Skin of body (tissue), 1 donor: ENCODE measurements at regions not wholly inside any gene's neighbourhood (a gene's known extent, or its start where the extent isn't known, plus 50 kb on each side); places are given as distances from the start of the nearest gene placed in this dataset.

Experiments
- DNase-seq: peaks from one replicate; lab custom pipeline; 2025; lab: John Stamatoyannopoulos, UW

DNA sequence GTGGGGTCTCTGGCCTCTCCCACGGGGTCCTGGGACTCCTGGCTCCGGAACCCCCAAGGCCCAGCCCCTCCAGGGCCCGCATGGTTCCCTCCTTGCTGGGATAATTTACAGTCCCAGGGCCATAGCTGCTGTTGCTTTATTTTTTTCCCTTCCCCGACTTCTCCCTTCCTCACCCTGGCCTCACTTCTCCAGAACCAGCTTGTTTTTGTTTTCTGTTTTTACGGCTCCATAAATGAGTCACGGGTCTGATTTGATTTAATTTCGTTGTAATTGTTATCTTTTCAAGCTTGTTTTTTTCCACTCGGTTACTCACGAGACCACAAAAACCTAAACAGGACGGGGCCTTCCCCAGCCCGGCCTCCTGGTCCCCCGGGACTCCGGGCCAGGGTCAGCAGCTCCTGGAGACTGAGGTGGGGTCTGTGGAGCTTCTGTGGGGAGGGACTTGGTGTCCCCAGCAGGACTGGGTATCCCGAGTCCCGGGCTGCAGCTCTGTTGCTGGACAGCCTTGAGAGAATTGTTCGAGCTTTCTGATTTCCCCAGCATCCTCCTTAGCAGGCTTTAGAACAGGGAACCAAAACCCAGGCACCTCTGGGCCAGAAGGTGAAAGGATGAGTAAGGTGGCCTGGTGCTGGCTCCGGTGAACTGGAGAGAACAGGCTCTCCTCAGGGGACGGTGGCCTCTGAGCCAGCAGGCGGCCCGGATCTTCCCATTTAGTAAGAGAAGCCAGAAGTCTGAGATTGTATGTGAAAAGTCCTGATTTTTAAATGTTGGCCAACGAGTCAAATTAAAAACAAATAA is 94.9 kb downstream of the CEBPB start:
- peak; percentile 47 for DNase-seq

DNA sequence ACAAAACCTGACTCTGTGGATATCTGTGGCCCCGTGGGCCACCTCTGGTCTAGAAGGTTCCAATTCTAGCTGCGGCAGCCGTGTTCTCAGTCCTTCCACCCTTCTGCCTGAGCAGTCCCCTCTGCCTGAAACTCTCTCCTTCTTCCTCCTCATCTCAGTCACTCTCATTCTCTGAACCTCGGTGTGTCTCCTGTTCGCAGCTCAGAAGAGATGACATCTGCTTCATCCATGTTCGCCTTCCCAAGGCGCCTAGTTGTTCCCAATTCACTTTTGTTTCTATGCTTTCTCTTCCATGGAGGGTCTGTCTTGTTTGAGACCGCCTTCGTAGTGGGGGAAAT is 95.5 kb downstream of the CEBPB start:
- no peak for DNase-seq

DNA sequence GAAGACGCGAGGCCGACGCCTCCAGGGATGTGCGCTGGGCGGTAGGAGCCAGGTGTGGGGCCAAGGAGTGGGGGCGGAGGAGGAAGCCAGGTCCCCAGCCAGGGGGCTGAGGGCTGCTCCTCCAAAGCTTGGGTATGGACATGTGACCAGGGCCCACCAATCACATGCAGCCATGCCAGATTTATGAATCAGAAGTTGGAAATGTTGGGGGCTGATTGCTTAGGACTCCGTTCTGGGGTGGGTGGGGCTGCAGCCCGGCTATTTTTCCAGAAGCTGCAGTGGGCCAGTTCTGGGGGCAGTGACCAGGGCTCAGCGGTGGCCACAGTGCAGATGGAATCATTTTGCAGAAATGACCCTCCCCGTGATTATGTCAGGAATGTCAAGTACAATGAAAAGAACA is 96.0 kb downstream of the CEBPB start:
- peak; percentile 58 for DNase-seq

DNA sequence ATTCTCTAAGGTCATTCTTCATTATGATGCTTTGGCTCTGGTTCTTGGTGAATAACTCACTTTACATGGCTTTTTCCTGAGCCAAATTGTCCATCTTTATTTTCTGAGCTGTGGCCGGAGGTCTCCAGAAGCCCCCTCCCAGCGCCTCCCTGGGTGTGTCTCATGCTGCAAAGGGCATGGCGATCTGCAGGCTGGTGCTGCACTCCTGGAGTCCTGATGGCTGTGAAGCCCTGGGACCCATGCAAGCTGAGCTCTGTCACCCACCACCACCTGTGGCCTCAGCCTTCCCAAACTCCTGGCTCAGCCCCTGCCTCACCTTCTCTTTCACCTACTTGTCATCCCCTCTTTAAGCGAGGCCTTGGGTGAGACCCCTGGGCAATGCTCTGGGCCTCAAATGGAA is 96.9 kb downstream of the CEBPB start:
- DNase-seq, result no peak

DNA sequence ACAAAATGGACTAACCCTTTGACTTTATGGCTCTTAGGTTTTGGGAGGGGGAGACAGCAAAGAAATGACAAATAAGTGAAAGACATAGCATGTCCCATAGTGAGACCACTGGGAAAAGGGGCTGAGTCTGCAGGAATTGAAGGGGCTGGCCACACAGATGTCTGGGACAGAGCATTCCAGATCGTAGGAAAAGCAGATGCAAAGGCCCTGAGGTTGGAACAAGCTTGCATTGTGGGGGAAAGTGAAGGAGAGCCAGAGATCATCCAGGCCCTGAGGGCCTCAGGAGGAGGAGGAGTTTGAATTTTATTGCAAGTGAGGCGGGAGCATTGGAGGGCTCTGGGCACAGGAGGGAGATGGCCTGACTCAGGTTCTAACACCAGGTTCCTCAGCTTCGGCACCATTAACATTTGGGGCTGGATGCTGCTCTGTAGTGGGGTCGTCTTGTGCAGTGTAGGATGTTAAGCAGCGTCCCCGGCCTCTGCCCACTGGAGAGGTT is 97.5 kb downstream of the CEBPB start:
- DNase-seq, result no peak

DNA sequence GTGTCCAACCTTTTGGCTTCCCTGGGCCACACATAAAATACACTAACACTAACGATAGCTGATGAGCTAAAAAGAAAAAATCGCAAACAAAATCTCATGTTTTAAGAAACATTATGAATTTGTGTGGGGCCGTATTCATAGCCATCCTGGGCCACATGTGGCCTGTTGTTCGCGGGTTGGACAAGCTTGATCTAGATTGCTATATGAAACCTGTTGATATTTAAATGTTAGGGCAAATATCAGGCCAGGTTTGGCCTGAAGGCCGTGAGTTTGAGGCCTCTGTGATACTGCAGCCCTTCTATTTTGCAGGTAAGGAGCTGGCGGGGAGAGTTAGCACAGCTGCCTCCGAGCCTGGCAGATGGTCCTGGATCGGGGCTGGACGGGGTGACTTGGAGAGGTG is 99.0 kb downstream of the CEBPB start:
- no peak for DNase-seq

DNA sequence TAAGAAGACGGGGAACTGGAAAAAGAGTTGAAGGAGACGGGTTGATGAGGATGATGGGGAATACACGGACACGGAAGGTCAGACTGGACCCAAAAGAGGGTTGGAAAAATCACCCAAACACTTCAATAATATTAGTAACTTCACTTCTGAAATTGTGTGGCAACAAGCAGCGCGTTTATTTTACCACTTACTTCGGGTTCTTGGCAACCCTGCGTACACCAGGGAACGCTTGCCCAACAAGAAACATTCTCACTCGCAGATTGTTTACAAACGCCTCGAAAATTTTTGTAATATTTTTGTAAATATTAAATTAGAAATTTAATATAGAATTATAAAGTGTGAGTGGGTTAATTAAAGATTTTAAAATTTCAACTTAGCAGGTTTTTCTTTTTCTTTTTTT is 99.5 kb downstream of the CEBPB start:
- no peak for DNase-seq

DNA sequence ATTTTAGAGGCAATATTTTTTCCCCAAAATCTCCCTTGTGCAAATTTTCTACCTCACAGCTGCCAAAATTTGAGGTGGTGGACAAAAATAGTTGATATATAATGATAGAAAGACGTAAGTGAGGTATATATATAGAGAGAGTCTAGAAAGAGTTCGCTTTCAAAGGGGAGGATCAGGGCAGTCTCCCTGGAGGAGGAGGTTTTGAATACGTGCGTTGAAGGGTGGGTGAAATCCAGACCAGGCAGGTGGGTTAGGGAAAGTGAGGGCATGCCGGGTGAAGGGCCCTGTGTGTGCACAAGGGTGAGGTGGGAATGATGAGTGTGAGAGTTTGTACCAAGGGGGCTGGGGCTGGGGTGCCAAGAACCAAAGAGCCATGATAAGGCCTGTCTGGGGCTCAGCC is 100.2 kb downstream of the CEBPB start:
- no peak for DNase-seq

DNA sequence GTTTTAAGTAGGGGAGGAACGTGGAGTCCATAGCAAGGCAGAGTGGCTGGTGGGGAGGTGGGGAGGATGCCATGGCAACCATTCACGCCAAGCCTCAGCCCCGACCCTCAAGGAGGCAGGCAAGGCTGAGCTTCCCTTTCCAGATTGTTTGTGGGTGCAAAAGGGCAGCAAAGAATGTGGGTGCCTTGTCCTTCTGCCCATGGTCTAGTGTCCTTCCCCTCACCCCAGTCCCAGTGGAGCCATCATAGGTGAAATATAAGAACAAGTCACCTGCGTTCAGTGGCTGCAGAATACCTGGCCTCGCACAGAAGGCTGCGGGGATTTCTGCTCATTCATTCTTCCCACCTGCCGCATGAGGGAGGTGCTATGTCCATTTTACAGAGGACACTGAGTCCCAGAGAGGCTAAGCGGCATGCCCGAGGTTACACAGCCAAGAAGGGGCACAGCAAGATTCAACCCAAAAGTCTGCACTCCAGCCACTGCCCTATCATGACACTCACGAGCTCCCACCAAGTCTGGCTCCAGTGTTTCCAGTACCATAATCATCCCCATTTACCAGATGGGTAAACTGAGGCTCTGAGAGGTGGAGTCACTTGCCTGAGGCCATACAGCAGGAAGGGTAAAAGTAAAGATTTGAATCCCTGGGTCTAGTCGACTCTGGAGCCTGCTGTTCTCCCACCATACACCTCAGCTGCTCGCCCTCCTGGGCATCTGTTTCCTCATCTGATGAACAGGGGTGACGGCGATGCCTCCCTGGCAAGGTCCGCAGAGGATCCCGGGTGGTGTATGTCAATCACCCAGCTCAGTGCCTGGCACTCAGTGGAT is 100.8 kb downstream of the CEBPB start:
- DNase-seq, result no peak

DNA sequence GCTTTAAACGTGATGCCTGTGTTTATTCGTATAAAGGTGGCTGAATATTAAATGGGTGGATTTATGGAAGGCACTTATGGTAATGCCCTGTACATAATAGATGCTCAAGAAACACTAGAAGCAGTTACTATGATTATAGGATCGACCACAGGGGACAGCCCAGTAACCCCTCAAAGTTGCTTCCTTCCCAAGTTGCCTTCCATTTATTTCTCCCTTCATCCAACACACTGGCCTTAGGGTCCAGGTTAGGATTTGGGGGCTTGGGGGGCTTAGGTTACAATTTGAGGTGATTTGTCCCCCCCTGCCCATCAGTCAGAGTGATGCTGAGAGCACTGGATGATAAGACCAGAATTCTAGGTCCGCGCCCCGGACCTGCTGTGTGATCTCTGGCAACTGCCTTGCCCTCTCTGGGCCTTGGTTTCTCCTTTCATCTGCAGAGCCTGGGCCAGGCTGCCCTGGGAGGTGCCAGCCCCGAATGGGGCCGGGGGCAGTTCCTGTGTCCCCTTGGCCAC is 101.5 kb downstream of the CEBPB start:
- no peak for DNase-seq

DNA sequence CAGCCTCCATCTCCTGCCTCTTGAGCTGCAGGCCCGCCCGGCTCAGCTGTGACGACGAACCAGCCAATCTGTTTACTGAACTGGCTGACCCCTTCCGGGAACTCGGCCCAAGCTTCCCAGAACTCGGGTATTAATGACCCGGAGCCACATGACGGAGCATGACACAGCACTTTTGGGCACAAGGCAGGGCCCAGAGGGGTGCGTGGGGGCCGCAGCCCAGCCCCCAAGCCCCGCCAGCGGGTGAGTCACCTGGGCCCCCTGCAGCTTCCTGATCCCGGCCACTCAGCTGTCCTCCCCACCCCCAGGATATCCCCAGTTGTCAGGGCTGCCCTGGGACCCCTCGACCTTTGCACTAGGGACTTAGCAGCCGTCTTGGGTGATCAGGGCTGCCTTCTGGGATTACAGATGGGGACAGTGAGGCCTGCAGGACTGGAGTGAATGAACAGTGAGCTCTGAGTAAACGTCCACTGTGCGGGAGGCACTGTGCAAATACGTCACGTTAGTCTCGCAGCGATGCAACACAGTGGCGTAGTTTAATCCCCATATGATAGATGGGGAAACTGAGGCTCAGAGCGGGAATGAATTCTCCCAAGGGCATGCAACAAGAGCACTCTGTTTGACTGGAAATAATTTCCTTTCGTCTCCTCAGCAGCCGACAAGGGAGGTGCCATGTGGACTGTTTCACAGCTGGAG is 102.1 kb downstream of the CEBPB start:
- peak; percentile 52 for DNase-seq

DNA sequence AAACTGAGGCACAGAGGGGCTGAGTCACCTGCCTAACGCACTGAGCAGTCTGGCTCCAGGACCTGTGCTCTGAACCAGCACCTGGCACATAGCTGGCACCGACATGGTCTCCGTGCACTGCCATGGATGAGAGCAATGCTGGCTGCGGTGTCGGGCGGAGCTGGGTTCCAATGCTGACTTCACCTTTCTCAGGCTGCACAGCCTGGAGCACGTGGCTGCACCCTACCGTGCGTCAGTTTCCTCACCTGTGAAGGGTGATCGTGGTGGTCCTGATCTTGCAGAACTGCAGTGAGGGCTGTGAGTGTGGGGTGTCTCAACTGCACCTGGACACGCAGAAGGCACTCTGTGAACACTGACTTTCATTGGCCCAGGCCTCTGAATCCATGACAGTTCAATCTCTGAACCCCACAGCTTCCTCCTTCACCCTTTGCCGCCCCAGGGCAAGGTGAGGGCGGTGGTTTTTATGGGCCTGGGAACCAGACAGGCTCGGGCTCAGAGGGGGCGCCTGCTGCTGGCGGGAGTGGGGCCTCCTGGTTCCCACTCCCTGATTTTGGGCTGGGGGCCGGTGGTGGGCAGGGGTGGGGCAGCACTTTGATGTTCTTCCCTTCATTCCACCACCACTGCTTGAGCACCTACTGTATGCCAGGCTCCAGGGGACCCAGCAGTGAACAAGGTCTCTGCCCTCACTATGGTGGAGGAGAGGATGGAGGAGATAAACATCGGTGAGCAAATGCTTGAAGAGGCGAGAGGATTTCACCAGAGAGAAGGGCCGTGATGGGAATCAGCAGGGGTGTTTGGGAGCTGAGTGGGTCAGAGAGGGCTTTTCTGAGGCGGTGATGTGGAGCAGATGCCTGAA is 102.9 kb downstream of the CEBPB start:
- no peak for DNase-seq

DNA sequence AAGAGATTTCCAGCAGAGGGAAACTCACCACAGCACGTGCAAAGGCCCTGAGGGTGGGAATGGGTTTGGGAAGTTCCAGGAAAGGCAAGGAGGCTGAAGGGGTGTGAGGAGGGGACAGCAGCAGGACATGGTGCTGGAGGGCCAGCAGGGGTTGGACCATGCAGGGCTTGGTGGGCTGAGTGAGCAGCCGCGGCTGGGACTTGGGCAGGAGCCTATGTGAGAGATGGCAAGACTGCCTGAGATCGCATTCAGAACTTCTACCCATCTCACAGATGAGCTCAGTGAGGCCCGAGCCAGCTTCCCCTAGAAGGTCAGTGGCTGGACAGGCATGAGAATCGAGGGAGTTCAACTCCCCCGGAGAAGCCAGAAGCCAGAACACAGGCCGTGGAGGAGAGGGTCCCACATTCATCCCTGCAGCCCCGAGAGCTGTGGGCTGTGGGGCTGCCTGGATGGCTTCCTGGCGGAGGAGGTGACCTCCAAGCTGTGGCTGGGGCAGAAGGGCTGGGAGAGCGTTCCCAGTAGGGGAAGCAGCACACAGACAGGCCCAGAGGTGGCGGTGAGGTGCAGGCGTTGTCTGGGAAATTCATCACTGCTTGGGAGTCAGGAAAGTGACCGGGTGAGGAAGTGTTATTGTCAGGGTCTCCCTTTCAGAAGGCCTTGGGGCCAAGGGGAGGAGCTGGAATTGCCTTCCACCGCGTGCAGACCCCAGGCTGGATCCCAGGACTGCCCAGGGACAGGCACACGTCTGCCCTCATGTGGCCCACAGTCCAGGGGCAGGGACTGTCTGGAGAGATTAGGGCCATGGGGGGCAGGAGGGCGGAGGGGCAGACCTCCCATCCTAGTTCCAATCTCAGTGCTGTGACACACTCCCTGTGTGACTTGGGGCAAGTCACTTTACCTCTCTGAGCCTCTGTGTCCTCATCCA is 103.8 kb downstream of the CEBPB start:
- DNase-seq, result no peak

DNA sequence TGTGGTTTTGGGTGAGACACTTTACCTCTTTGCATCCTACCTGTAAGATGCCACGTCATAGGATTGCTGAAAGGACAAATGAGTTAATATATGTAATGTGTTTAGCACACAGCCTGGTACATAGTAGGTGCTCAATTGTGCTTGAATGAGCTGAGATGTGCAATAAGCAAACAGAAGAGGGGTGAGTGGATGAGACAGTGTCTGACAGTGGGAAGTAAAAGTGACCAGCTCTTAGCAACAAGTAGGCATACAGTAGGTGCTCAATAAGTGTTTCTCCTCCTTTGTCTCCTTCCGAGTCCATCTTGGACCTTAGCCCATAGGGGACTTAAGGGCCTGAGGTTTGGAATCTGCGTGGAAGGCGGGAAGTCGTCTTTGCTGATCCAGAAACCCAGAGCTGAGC is 104.7 kb downstream of the CEBPB start:
- no peak for DNase-seq

DNA sequence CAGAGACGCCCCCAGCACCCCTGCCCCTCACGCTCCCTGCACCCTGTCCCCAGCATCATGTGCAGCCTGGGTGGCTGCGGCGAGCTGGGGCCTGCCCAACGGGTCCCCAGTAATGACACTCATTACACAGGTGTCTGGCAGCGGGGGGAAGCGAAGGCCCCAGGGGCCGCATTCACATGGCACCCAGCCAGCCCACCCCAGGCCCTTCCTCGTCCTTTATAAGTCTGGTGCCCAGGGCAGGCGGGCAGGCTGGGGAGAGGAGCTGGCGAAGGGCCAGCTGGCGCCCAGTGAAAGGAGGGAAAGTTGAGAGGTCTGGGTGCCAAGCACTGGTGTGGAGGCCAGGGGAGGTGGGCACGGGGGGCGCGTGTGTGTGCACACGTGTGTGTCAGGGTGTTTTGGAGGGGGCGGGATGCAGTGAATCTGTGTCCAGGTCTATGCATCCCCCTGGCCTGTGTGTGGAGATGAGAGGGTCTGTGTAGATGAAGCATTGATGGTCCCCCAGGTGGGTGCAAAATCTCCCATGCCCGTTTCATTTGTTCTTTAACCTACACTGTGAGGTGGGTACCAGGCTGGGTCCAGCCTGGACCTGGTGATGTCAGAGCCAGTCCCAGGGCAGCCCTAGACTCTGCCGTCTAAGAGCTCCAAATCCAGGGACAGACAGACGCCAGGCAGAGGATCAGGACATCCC is 105.3 kb downstream of the CEBPB start:
- no peak for DNase-seq

DNA sequence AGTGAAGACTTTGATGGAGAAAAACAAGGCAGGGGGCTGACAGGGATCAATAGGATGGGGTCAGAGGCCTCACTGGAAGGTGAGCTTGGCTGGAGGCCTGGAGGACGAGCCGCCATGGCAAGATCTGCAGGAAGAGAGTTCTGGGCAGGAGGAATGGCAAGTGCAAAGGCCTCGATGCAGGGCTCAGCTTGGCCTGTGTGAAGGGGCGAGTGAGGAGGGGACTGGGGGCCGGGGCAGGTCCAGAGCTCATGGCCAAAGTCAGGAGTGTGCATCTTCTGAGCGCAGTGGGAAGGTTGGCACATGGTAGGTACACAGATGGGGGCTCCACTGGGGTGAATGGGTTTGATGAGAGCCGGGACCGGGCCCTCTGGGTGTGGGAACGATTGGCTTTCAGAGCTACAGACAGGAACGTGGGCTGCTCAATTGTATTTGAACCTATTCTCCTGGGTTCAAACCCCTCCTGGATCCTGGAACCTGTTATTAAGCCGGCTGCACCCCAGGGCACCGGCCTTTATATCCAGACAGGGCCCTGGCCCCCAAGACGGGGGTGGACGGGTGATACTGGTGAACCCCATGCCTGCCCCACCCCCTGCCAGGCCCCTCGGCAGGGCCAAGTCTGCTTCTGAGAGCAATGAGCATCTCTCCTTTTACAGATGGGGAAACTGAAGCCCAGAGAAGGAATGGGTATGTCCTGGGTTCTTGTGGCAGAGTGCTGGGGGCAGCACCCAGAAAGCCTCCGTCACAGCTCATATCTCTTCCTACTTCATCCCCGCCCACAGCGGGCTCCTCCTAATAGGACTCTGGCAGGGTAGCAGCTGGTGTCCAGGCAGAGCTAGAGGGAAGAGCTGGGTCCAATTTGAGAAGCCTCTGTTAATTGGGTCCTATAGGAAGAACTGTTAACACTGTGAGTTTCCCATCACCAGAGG is 106.1 kb downstream of the CEBPB start:
- no peak for DNase-seq

DNA sequence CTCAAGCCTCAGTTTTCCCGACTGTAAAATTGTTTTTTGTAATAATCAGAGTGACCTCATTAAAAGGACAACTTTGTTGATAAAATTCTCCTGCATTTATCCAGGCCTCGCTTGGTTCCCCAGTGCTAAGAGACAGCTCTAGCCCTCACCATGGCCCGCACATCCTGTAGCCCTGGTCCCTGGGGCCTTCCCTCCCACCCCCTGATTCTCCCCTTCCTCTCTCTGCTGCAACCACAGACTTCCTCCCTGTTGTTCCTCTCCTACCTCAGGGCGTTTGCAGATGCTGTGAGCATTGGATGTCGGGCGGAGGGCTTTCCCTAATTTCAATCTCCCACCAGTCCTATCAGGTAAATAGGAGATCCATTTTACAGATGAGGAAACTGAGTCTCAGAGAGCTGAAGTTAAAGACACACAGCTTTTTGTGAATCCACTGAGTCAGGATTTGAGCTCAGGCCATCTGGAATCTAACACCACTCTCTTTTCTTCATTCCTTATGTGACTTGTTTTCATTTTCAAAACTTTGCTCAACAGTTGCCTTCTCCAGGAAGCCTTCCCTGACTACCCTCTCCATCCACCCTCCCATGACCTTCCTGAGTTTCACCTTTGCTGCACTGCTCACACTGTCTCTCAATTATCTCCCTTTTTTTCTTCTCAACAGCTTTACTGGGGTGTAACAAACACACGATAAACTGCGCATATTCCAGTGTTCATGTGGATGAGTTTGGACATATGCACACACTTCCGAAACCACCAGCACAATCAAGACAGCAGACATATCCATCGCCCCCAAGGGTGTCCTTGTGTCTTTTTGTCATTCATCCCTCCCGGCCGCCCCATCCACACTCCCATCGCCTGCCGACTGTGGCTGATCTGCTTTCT is 107.1 kb downstream of the CEBPB start:
- DNase-seq, result no peak
